ENCODE measurements at regions not wholly inside any gene's neighbourhood (a gene's known extent, or its start where the extent isn't known, plus 50 kb on each side); places are given as distances from the start of the nearest gene placed in this dataset.

GRCh38 chr5:124124711-124125229 lies 612.8 kb downstream of the CSNK1G3 start:
- H3K9me3 ChIP-seq = no peaks in the 10 kb centered on the region
- intact Hi-C loops (cut with DNase I; ENCODE audit: low total_unique reads) (no loop called here), in situ Hi-C loops (cut with MboI; ENCODE audit: low sequenced_read_pairs in 4 of 4) (no loop called here)
- no peak overlapping the region for H3K27ac ChIP-seq
- peaks cover 7 to 10% of the 10 kb centered on the region in 2 donors for H3K4me1 ChIP-seq
- DNase-seq (no peak), ATAC-seq (no peak)
- H3K36me3 ChIP-seq = no peaks in the 10 kb centered on the region
- no peak overlapping the region for H3K4me3 ChIP-seq
- no peaks in the 10 kb centered on the region for H3K27me3 ChIP-seq
- TF ChIP-seq POLR2A (IDR thresholded peaks at IDR 0.05) (no peak), CTCF (IDR thresholded peaks at IDR 0.05 in 4 of 5, conservative IDR thresholded peaks at IDR 0.05 in 1 of 5) (no peak)

- Histone ChIP-seq H3K9me3 (no peaks in the 10 kb centered on the region), H3K4me1 (no peaks in the 10 kb centered on the region), H3K27me3 (no peaks in the 10 kb centered on the region), H3K27ac (no peak overlapping the region), H3K36me3 (no peaks in the 10 kb centered on the region), H3K4me3 (no peak overlapping the region)
- no peak for ATAC-seq
- DNase-seq = no peak
- in situ Hi-C loops (cut with MboI; ENCODE audit: low sequenced_read_pairs in 4 of 4) = no loop called here
- no peak for TF ChIP-seq CTCF (IDR thresholded peaks at IDR 0.05 in 4 of 5, conservative IDR thresholded peaks at IDR 0.05 in 1 of 5)
- no peak for TF ChIP-seq POLR2A (IDR thresholded peaks at IDR 0.05)
- intact Hi-C loops (cut with DNase I; ENCODE audit: low total_unique reads) = no loop called here
Measured at GRCh38 chr5:124121198-124121597, 609.2 kb downstream of the CSNK1G3 start.

GRCh38 chr5:124114911-124115310 lies 602.9 kb downstream of the CSNK1G3 start:
- ATAC-seq (no peak), DNase-seq (no peak)
- intact Hi-C loops (cut with DNase I; ENCODE audit: low total_unique reads) (no loop called here), in situ Hi-C loops (cut with MboI; ENCODE audit: low sequenced_read_pairs in 4 of 4) (no loop called here)
- no peaks in the 10 kb centered on the region for H3K9me3 ChIP-seq
- no peaks in the 10 kb centered on the region for H3K36me3 ChIP-seq
- TF ChIP-seq CTCF (IDR thresholded peaks at IDR 0.05 in 4 of 5, conservative IDR thresholded peaks at IDR 0.05 in 1 of 5) = no peak
- no peak for TF ChIP-seq POLR2A (IDR thresholded peaks at IDR 0.05)
- H3K4me3 ChIP-seq = no peak overlapping the region
- no peaks in the 10 kb centered on the region for H3K27me3 ChIP-seq
- H3K4me1 ChIP-seq = no peaks in the 10 kb centered on the region
- H3K27ac ChIP-seq = no peak overlapping the region

- no peaks in the 10 kb centered on the region for H3K27me3 ChIP-seq
- in situ Hi-C loops (cut with MboI; ENCODE audit: low sequenced_read_pairs in 4 of 4) (no loop called here), intact Hi-C loops (cut with DNase I; ENCODE audit: low total_unique reads) (no loop called here)
- H3K4me3 ChIP-seq = no peak overlapping the region
- H3K4me1 ChIP-seq = no peaks in the 10 kb centered on the region
- no peaks in the 10 kb centered on the region for H3K36me3 ChIP-seq
- no peak overlapping the region for H3K27ac ChIP-seq
- no peaks in the 10 kb centered on the region for H3K9me3 ChIP-seq
- ATAC-seq (no peak), DNase-seq (no peak)
- TF ChIP-seq POLR2A (IDR thresholded peaks at IDR 0.05) = no peak
- no peak for TF ChIP-seq CTCF (IDR thresholded peaks at IDR 0.05 in 4 of 5, conservative IDR thresholded peaks at IDR 0.05 in 1 of 5)
Measured at GRCh38 chr5:124111886-124112285, 599.9 kb downstream of the CSNK1G3 start.

GRCh38 chr5:124110942-124111341 lies 599.0 kb downstream of the CSNK1G3 start:
- no peaks in the 10 kb centered on the region for H3K27me3 ChIP-seq
- in situ Hi-C loops (cut with MboI; ENCODE audit: low sequenced_read_pairs in 4 of 4) = no loop called here
- H3K4me3 ChIP-seq = no peak overlapping the region
- no peaks in the 10 kb centered on the region for H3K36me3 ChIP-seq
- H3K9me3 ChIP-seq = no peaks in the 10 kb centered on the region
- ATAC-seq = no peak
- H3K27ac ChIP-seq = no peak overlapping the region
- no peaks in the 10 kb centered on the region for H3K4me1 ChIP-seq
- no peak for DNase-seq
- intact Hi-C loops (cut with DNase I; ENCODE audit: low total_unique reads) = no loop called here
- TF ChIP-seq POLR2A (IDR thresholded peaks at IDR 0.05) = no peak
- TF ChIP-seq CTCF (IDR thresholded peaks at IDR 0.05 in 4 of 5, conservative IDR thresholded peaks at IDR 0.05 in 1 of 5) = no peak

Data from gastrocnemius medialis (tissue), 4 donors.